ENCODE measurements at regions not wholly inside any gene's neighbourhood (a gene's known extent, or its start where the extent isn't known, plus 50 kb on each side); places are given as distances from the start of the nearest gene placed in this dataset.

- no peak for TF ChIP-seq ZNF274 (IDR thresholded peaks at IDR 0.05; ENCODE audit: low read depth, low read length)
- H3K4me3 ChIP-seq (ENCODE audit: low read length): no peak overlapping the region
These were observed 166.1 kb upstream of the TNFAIP3 start for GRCh38 chr6:137700751-137701477.

DNA sequence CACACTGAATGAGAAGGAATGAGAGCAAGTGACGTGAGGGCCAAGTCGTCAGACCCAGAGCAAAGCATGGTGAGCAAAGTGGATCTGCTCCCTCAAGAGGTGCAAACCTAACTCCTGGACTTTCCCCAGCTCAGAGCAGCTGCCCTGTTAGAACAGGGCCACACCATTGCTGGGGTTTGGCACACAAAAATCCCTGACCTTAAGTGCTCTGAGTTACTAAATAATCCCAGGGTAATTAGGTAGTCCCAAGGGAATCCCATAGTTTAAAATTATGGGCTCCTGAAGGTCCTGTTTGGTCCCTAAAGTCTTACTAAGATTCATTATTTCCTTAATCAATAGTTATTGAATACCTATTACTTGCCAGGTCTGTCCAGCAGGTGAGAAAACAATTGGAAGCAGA is 165.1 kb upstream of the TNFAIP3 start:
- no peak overlapping the region for H3K4me3 ChIP-seq (ENCODE audit: low read length)
- TF ChIP-seq ZNF274 (IDR thresholded peaks at IDR 0.05; ENCODE audit: low read depth, low read length): no peak

GRCh38 chr6:137702791-137703424 is 164.2 kb upstream of the TNFAIP3 start:
- H3K4me3 ChIP-seq (ENCODE audit: low read length): no peak overlapping the region
- no peak for TF ChIP-seq ZNF274 (IDR thresholded peaks at IDR 0.05; ENCODE audit: low read depth, low read length)

DNA sequence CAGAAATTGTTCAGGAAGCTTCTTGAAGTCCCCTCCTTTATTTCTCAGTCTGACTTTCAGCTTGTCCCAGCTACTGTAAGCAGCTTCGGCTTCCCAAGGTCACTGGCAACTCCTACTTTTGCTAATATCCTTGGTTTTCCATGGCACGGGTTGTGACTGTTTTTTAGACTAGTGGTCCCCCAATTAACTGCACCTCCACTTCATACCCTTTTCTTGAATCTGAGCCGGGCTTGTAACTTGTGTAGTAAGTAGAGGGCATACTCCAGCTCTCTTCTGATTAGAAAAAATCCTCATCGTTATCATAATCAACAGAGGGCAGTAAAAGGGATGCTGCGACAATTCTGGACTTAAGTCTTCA is 162.3 kb upstream of the TNFAIP3 start:
- H3K4me3 ChIP-seq (ENCODE audit: low read length): no peak overlapping the region
- TF ChIP-seq ZNF274 (IDR thresholded peaks at IDR 0.05; ENCODE audit: low read depth, low read length): no peak

DNA sequence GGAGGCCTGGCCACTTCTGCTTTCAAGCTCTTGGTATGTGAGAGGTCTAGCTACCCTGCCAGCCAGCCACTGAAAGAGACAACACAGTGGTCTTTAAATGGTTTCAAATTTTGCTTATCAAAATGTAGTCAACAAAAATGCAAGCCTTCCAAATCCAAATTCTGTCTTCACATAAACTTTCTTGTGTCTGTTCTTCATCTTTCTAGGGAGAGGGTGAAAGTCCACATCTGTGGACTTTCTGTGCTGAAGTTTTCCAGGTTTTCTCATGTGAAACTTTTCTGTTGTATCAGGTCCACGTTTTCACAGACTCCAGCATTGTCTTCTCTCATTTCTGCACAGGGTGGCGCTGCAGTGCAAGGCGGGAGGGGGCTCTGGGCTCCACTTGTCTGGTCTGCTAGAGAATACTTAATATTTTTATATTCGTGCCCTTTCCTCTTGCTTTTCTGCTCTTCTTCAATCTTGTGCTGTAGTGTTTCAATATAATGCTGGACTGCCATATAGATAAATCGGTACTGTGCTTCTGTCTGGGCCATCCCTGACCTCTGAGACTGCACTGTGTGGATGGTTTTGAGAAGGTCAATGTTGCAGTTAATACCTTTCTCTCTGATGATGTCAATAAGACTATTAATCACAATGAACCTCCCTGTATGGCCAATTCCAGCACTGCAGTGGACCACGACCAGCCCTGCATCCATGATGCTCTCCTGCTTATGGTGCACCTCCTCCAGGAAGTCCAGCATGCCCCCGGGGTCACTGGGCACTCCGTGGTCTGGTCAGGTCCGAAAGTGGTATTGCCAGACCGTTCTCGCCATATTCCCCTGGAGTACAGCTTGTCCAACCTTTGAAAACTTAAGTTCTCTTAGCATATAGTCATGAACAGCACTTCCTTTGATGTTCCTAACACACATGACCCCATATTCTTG is 161.6 kb upstream of the TNFAIP3 start:
- H3K4me3 ChIP-seq (ENCODE audit: low read length): no peak overlapping the region
- no peak for TF ChIP-seq ZNF274 (IDR thresholded peaks at IDR 0.05; ENCODE audit: low read depth, low read length)

GRCh38 chr6:137706083-137706750 is 160.8 kb upstream of the TNFAIP3 start:
- H3K4me3 ChIP-seq (ENCODE audit: low read length): no peak overlapping the region; the same call in 1 of the 2 replicates
- TF ChIP-seq ZNF274 (IDR thresholded peaks at IDR 0.05; ENCODE audit: low read depth, low read length): no peak

DNA sequence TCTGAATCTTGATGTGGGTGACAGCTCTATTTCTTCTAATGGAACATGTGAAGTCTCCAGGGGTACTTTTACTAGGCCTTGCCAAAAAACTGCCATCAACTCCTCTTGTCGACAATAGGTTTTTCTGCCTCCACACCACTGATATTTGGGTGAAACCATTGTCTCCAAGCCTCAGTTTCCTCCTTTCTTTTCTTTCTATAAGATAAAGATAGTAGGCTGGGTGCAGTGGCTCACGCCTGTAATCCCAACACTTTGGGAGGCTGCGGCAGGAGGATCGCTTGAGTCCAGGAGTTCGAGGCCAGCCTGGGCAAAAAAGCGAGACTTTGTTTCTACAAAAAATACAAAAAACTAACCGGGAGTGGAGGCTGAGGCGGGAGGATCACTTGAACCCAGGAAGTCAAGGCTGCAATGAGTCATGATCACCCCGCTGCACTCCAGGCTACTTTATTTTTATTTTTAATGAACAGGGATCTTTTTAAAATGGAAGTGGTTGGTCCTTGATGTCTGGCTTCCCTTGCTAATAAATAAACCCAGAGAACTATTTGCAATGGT is 159.9 kb upstream of the TNFAIP3 start:
- H3K4me3 ChIP-seq (ENCODE audit: low read length): peak overlapping the region; percentile 45; the same call in 1 of the 2 replicates
- TF ChIP-seq ZNF274 (IDR thresholded peaks at IDR 0.05; ENCODE audit: low read depth, low read length): no peak

DNA sequence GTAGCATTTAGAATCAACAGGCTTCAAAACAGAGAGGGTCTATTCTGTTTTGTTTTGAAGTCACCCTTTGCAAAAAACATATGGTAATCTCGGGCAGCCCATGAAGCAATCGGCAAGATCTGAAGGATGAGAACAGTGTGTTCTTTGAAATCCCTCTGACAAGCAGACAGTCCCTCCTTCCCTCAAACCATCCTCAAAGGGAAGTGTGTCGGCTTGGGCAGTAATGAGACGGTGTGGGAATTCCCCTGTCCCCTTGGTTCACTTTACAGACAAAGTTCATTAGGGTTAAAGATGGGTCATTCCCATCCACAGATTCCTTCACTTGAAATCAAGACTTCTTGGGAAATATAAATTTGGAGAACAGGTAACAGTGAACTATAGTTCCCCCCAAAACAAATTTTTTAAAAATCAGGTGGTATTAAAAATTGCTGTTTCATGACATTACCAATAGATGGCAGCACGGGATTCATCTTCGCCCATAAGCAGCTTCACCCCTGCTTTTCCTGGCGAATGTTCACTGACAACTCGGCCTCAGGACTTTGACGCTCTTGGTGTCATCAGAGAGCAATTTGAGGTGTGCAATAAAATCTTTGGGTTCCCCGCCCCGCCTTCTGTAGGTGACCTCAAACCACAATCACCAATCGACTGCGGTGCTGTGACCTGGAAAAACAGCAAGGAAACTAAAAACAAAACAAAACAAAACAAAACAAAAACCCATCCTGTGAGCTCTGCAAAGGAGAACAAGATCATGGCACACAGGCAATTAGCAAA is 159.3 kb upstream of the TNFAIP3 start:
- peak overlapping the region; percentile 45; the same call in 1 of the 2 replicates for H3K4me3 ChIP-seq (ENCODE audit: low read length)
- TF ChIP-seq ZNF274 (IDR thresholded peaks at IDR 0.05; ENCODE audit: low read depth, low read length): no peak

DNA sequence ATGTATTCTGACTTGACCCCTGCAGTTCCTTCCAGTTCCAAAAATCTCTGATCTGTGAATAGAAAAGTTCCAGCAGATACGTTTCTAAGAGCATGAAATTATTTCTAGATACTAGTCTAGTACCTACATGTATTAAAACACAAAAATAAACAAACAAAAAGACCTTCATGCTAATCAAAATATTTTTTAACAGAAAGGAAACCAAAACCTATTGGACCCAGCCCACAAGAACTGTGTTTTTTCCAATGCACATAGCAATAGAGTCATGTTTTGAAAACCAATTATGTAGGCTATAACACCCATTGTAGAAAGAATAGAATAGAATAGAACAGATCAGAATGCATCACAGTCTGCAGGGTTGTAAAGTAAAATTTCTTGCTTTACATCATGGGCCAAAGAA is 158.6 kb upstream of the TNFAIP3 start:
- no peak for TF ChIP-seq ZNF274 (IDR thresholded peaks at IDR 0.05; ENCODE audit: low read depth, low read length)
- no peak overlapping the region for H3K4me3 ChIP-seq (ENCODE audit: low read length)

DNA sequence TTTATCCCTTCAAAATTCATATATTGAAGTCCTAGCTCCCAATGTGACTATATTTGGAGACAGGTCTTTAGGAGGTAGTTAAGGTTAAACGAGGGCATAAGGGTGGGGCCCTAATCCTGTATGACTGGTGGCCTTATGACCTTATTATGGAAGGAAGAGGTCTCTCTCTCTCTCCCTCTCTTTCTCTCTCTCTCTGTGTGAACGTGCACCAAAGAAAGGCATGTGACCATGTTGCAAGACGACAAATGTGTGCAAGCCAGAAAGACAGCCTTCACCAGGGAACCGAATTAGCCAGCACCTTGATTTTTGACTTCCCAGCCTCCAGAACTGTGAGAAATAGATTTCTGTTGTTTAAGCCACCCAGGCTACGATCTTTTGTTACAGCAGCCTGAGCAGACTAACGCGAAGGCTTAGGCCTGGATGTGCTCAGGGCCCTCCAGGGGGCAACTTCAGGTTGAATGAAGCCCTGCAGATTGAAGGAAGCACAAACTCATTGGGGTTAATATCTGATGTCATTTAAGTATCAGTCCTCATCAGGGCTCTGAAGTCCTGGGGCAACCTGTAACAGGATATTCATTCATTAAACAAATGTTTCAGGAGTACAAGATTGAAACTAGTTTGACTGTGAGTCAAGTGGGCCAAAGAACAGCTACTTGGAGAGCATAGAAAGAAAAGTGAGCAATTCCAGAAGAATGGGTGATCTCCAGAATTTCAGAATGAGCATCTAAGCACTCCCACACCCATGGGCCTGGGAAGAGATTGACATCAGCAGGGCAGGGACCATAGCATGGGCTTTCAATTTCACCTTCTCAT is 157.4 kb upstream of the TNFAIP3 start:
- TF ChIP-seq ZNF274 (IDR thresholded peaks at IDR 0.05; ENCODE audit: low read depth, low read length): no peak
- H3K4me3 ChIP-seq (ENCODE audit: low read length): no peak overlapping the region

DNA sequence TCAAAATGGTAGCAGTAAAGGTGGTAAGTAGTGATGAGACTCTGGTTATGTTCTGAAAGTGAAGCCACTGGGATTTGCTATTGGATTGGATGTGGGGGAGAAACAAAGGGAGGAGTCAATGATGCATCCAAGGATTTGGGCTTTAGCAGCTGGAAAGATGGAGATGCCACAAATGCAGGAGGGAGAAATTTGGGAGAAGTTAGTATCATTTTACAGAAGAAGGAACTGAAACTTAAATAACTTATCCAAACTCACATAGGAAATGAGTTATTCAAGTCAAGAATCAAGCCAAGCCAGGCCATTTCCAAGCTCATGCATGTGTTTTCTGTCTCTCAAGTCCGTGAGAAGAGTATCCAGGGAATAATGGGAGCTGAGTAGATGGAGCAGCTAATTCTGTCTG is 155.1 kb upstream of the TNFAIP3 start:
- no peak for TF ChIP-seq ZNF274 (IDR thresholded peaks at IDR 0.05; ENCODE audit: low read depth, low read length)
- no peak overlapping the region for H3K4me3 ChIP-seq (ENCODE audit: low read length)

- TF ChIP-seq ZNF274 (IDR thresholded peaks at IDR 0.05; ENCODE audit: low read depth, low read length): no peak
These were observed 154.5 kb upstream of the TNFAIP3 start for GRCh38 chr6:137712587-137712986.

More at GRCh38 chr6:137712587-137712986, 154.5 kb upstream of the TNFAIP3 start:
- H3K4me3 ChIP-seq (ENCODE audit: low read length): no peak overlapping the region

Measured in GM08714 (cell line).